DMS153 treated with DMSO at 0.1 percent for 48 hours (cell line): ENCODE measurements at regions not wholly inside any gene's neighbourhood (a gene's known extent, or its start where the extent isn't known, plus 50 kb on each side); places are given as distances from the start of the nearest gene placed in this dataset.

Experiments
- DNase-seq: peaks from one replicate; lab custom pipeline; 2025; ENCODE audit not compliant: unreplicated experiment; lab: John Stamatoyannopoulos, UW

DNA sequence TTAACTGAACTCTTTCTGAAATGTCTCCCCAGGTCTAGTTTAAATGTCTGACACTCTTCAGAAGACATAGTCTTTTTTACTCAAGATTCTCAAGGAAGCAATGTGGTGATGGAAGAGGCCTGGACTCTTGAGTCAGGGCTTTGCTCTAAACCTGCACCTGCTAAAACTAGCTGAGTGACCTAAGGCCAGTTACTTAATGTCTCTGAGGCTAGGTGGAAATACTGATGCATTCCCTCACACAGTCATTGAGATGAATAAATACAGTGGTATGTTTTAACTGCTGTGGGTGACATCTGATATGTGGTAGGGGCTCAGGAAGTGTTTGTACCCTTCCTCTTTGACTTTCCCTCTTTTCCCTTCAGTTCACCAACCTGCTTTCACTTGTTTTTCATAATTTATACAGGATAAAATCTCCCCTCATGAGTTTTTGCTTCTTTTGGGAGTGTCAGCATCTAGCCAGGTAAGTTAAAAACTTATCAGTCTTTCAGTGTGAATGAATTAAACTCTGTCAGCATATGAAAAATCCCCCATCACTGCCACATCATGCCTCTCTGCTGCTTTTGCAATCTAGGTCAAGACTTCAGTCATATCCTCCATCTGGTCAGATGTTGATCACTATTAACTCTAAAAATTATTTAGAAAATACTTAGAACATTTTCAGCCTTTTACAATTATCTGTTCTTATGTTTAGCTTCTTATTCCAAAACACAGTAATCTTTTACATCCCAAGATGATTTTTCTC is 178.7 kb upstream of the TNFAIP3 start:
- no peak for DNase-seq

DNA sequence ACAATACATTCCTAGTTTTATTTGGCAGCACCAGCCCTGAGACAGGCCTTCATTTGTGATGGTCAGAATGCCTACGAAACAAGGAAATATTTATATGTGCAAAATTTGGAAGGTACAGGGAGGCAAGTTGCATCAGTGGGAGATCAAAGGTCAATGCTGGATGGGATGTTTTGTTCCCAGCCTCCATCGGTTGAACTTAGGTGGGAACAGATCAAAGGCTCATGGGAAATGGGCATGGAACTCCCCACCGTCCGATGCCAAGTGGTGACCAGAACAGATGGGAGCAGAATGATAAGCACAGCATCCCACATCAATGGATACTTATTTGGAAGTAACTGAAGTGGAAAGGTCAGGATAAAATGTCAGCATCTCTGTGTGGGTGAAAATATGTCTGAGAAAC is 177.7 kb upstream of the TNFAIP3 start:
- no peak for DNase-seq

DNA sequence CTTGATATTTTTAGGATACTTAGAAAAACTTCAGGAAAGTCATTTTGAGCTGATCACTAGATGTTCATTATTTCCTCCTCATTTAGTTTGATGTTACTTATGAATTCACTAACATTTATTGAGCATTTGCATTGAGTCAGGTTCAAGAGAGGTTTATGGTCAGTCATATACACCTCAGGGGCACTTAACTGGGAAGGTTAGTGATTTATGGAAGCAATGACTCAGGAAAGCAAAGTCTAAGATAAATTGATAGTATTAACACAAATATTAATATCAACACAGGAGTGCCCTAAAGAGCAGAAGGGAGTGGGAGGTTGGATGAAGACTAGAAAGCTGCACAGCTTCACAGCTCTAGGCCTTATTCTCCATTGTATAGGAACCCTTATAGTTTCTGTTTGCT is 177.0 kb upstream of the TNFAIP3 start:
- DNase-seq, result no peak

DNA sequence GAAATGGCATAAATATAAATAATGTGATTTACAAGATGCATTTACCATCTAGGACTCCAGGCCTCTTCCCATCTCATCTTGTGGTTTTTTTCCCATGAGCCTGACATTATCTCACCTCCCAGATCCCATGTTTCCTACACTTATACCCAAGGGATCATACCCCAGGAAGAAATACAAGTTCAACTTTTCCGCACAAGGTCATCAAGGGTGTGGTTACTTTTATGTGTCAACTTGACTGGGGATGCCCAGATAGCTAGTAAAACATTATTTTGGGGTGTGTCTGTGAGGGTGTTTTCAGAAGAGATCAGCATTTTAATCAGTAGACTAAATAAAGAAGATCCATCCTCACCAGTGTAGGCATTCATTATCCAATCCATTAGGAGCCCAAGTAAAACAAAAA is 176.3 kb upstream of the TNFAIP3 start:
- DNase-seq, result no peak

DNA sequence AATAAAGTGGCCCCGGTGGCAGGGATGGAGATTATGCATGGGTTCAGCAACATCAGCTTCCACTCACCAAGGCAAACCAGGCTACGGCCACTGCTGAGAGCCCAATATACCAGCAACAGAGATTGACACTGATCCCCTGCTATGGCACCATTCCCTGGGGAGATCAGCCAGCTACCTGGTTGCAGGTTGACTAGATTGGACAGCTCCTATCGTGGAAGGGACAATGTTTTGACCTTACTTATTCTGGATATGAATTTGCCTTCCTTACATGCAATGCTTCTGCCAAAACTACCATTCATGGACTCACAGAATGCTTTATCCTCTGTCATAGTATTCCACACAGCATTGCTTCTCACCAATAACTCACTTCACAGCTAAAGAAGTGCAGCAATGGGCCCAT is 174.8 kb upstream of the TNFAIP3 start:
- DNase-seq, result no peak

DNA sequence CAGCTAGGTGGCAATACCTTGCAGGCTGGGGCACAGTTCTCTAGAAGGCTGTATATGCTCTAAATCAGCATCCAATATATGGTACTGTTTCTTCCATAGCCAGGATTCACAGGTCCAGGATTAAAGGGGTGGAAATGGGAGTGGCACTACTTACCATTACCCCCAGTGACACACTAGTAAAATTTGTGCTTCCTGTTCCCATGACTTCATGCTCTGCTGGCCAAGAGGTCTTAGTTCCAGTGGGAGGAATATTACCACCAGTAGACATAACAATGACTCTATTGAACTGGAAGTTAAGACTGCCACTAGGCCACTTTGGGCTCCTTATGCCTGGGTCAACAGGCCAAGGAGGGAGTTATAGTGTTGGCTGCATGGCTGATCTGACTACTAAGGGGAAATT is 174.3 kb upstream of the TNFAIP3 start:
- no peak for DNase-seq

DNA sequence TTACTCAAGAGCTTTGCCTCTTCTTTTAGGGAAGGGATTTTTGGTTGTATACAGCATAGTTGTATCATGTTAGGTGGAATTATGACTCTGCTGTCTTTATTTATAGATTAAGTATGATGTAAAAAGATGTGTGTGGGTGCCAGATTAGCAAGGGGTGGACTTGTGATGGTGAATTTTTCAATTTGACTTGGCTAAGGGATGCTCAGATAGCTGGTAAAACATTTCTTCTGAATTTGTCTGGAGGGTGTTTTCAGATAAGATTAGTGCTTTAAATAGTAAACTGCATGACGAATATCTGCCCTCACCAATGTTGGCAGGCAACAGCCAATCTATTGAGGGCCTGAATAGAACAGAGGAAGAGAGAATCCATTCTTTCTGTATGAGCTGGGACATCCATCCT is 173.3 kb upstream of the TNFAIP3 start:
- DNase-seq, result no peak

DNA sequence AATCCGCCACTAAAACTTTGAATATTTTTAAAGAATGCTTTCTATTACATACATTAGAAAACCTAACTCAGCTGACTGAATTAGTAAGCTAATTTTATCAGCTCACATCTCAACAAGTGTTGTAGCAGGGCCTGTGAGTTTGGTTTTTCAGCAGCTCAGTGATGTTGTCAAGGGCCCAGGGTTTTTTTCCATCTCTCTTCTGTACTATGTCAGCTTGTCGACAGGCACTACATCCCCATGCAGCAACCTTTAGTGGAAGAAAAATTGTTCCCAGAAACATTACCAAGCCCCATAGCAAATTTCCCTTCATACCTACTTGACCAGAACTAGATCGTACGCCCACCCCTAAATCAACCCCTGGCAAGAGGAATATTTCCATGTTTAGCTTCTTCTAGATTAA is 170.3 kb upstream of the TNFAIP3 start:
- no peak for DNase-seq

DNA sequence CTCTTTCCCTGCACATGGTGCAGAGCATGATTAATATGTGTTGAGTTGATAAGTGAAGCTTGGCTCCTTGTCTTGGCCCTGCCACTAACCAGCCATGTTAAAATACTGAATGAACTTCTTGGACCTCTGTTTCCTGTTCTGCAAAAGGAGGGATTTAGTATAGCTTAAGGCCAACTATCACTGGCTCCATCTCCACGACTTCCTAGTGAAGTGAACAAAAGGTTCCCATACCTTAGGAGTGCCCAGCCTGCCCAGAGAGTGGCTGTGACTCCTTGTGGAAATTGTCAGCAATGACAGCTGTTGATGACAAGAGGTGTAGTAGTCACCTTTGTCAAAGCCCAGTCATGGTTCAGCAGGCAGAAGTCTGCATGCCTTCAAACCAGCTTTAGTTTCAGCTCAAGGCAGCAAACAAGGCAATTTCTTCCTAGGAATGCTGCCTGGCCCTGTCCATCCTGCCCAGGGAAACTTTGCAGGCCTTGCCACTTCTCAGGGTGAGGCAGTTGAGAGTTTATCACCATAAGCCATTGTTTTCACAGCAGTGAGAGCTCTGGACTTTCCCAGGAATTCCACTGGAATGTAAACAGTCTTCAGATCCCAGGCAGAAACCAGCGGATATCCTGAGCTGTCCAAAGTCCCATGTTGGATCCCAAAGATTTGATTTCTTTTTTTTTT is 169.7 kb upstream of the TNFAIP3 start:
- no peak for DNase-seq

DNA sequence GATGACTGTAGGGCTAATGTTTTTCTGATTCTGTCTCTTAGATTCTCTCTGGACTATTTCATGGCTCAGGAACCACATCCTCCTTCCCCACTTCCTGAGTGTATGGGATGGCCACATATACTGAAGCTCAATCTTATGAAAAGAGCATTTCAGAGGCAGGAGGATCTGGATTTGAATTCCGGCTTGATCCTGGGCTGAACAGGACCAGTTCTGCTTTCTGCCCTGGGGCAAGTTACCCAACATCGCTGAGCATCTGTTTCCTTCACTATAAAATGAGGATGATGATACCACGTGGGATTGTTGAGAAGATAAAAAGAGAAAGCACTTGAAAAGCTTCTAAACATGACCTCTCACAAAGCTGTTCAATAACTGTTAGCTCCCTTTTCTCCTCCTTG is 168.4 kb upstream of the TNFAIP3 start:
- no peak for DNase-seq

DNA sequence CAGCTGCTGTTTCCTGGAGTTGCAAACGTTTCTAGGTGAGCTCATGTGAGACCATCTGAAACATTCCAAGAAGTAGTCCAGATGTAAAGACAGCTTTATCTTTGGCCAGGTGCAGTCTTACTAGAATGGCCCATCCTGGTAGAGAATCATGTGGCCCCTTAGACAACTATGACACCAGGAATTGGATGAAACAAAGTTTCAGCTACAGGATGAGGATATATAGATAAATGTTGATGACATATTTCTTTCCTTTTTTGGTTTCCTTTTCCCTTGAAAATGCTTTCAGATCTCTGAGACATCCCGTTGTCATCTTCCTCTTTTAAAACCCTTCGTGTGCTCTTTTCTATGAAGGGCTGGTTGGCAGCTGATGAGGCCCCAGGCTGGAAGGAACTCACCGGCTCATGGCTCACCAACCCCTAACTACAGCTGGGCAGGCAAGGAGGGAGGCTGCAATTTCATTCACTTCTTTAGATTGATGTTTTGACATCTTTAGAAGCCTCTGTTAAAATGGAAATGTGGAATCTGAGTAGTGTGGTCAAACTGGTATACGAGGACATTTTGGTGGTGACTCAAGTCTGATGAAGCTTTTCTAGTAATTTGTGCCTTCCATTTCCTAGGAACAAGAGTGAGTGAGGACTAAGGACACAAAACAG is 167.9 kb upstream of the TNFAIP3 start:
- DNase-seq, result no peak

DNA sequence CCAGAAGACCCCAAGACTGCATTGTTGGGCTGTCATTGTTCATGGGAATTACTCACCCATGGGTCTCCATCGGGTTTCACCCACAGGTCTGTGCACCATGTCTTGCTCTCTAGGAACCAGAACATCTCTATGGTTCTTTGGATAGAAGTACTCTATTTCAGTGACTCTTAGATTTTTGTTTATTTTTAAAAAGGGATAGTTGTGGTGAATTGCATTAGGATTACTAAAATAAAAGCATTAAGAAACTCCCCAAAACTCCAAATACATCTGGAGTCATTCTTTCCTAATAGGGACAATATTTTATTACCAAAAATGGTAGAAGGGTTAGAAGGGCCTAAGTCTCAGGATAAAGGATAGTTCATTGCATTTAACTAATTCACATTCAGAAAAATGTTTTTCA is 166.9 kb upstream of the TNFAIP3 start:
- DNase-seq, result no peak

DNA sequence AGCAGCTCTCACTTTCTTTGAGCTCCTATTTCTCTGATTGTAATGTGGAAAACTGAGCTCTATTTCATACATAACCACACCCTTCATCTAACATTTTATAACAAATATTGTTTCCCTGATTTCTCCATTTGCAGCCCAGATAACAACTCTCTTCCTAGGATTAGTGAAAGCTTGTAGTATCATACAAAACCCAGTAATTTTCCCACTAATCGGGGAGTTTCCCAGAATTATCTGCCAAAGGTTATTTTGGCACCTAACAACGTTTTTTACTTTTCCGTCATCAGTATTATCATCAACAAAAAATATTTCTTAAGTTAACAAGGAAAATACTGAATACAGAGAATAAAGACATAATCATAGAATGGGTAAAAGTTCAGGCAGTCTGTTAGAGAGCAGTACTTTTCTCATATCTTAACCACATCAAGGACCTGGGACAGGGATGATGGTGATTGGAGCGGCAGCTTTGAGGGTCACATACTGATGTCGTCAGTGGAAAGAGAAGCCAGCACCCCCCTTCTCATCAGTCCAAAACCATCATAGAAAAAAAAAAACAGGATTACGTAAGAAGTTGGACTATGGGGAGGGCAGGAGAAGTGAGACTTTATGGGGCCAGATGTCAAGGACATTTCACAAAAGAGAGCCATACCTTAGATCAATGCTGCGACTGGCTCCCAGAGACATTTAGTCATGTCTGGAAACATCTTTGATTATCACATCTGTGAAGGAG is 166.1 kb upstream of the TNFAIP3 start:
- DNase-seq, result no peak

DNA sequence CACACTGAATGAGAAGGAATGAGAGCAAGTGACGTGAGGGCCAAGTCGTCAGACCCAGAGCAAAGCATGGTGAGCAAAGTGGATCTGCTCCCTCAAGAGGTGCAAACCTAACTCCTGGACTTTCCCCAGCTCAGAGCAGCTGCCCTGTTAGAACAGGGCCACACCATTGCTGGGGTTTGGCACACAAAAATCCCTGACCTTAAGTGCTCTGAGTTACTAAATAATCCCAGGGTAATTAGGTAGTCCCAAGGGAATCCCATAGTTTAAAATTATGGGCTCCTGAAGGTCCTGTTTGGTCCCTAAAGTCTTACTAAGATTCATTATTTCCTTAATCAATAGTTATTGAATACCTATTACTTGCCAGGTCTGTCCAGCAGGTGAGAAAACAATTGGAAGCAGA is 165.1 kb upstream of the TNFAIP3 start:
- DNase-seq, result no peak

DNA sequence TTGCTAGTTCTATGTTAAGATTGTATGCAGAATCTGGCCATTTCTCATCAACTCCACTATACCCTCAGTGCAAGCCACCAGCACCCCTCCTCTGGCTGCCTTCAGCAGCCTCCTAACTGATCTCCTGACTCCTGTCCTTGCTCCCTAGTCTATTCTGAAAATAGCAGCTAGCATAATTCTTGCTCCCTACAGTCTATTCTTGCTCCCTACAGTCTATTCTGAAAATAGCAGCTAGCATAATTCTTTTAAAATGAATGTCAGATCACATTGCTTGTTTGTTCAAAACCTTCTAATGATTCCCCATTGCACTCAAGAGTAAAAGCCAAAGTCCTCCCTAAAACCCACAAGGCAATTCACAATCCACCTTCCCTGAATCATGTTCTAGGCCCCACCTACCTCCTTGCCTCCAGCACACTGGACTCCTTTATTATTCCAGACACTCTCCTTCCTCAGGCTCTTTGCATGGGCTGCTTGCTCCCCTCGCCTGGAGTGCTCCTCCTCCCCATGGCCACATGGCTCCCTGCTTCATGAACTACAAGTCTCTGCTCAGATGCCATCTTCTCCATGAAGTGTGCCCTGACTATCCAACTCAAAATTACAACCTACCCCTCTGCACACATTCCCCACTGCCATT is 164.2 kb upstream of the TNFAIP3 start:
- no peak for DNase-seq

DNA sequence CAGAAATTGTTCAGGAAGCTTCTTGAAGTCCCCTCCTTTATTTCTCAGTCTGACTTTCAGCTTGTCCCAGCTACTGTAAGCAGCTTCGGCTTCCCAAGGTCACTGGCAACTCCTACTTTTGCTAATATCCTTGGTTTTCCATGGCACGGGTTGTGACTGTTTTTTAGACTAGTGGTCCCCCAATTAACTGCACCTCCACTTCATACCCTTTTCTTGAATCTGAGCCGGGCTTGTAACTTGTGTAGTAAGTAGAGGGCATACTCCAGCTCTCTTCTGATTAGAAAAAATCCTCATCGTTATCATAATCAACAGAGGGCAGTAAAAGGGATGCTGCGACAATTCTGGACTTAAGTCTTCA is 162.3 kb upstream of the TNFAIP3 start:
- no peak for DNase-seq

DNA sequence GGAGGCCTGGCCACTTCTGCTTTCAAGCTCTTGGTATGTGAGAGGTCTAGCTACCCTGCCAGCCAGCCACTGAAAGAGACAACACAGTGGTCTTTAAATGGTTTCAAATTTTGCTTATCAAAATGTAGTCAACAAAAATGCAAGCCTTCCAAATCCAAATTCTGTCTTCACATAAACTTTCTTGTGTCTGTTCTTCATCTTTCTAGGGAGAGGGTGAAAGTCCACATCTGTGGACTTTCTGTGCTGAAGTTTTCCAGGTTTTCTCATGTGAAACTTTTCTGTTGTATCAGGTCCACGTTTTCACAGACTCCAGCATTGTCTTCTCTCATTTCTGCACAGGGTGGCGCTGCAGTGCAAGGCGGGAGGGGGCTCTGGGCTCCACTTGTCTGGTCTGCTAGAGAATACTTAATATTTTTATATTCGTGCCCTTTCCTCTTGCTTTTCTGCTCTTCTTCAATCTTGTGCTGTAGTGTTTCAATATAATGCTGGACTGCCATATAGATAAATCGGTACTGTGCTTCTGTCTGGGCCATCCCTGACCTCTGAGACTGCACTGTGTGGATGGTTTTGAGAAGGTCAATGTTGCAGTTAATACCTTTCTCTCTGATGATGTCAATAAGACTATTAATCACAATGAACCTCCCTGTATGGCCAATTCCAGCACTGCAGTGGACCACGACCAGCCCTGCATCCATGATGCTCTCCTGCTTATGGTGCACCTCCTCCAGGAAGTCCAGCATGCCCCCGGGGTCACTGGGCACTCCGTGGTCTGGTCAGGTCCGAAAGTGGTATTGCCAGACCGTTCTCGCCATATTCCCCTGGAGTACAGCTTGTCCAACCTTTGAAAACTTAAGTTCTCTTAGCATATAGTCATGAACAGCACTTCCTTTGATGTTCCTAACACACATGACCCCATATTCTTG is 161.6 kb upstream of the TNFAIP3 start:
- no peak for DNase-seq

DNA sequence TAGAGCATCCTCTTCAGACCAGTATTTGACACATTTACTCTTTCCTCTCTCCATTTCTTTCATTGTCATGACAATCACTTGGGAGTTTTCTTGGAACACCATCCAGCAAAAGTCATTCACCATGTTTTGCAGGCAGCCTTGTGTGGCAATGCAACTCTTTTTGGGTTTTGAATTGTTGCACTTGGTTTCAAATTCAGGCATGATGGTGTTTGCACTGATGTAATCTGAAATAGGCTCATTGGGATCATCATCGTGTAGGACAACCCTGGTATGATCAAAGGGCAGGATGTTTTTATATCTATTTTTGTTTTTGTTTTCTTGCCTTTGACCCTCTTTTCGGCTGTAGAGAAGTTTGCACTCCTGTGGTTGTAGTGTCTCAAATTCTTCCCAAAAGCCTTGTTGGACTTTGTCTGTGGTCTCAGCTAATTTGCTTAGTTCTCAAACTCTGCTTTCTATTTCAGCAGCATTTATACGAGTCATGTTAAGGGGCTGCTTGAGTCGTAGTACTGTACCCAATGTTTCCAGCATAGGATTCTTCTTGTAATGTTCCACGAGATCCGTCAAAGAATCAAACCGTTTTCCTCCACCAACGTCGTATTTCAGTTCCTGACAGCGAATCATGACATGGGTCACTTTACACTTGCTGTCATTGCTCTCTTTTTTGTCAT is 160.8 kb upstream of the TNFAIP3 start:
- DNase-seq, result no peak

DNA sequence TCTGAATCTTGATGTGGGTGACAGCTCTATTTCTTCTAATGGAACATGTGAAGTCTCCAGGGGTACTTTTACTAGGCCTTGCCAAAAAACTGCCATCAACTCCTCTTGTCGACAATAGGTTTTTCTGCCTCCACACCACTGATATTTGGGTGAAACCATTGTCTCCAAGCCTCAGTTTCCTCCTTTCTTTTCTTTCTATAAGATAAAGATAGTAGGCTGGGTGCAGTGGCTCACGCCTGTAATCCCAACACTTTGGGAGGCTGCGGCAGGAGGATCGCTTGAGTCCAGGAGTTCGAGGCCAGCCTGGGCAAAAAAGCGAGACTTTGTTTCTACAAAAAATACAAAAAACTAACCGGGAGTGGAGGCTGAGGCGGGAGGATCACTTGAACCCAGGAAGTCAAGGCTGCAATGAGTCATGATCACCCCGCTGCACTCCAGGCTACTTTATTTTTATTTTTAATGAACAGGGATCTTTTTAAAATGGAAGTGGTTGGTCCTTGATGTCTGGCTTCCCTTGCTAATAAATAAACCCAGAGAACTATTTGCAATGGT is 159.9 kb upstream of the TNFAIP3 start:
- DNase-seq, result no peak
